Superior temporal gyrus (tissue), 1 donor: ENCODE measurements at regions not wholly inside any gene's neighbourhood (a gene's known extent, or its start where the extent isn't known, plus 50 kb on each side); places are given as distances from the start of the nearest gene placed in this dataset.
"Not testable (repeated sequence)": the region's sequence is repeated elsewhere in the genome, so short reads cannot be mapped to it uniquely, and the experiment has no call there.

Experiments used
- DNase-seq: peaks from one replicate; pipeline ENCODE4 v3.0.0-alpha.2; 2016; ENCODE audit errors: extremely low spot score

- no peak for DNase-seq
These were observed 776.1 kb upstream of the SOX11 start for GRCh38 chr2:4916094-4916493.

GRCh38 chr2:4930704-4931103 is 761.5 kb upstream of the SOX11 start:
- no peak for DNase-seq

GRCh38 chr2:4931721-4932365 is 760.3 kb upstream of the SOX11 start:
- no peak for DNase-seq

- DNase-seq = not testable (repeated sequence)
These were observed 756.9 kb upstream of the SOX11 start for GRCh38 chr2:4935291-4935690.

GRCh38 chr2:4937550-4937949 is 754.6 kb upstream of the SOX11 start:
- no peak for DNase-seq

GRCh38 chr2:4938206-4938605 is 754.0 kb upstream of the SOX11 start:
- no peak for DNase-seq

- no peak for DNase-seq
These were observed 749.7 kb upstream of the SOX11 start for GRCh38 chr2:4942441-4942840.

- DNase-seq = no peak
These were observed 744.3 kb upstream of the SOX11 start for GRCh38 chr2:4947911-4948310.

GRCh38 chr2:4951368-4951767 is 740.8 kb upstream of the SOX11 start:
- no peak for DNase-seq

- no peak for DNase-seq
These were observed 733.0 kb upstream of the SOX11 start for GRCh38 chr2:4959219-4959618.

GRCh38 chr2:4962419-4962818 is 729.8 kb upstream of the SOX11 start:
- DNase-seq = no peak

- DNase-seq = no peak
These were observed 729.1 kb upstream of the SOX11 start for GRCh38 chr2:4963106-4963505.

GRCh38 chr2:4964001-4964540 is 728.1 kb upstream of the SOX11 start:
- no peak for DNase-seq

- no peak for DNase-seq
These were observed 727.6 kb upstream of the SOX11 start for GRCh38 chr2:4964579-4964978.

- DNase-seq = no peak
These were observed 726.4 kb upstream of the SOX11 start for GRCh38 chr2:4965556-4966320.

- no peak for DNase-seq
These were observed 725.0 kb upstream of the SOX11 start for GRCh38 chr2:4967206-4967605.

GRCh38 chr2:4972472-4972871 is 719.7 kb upstream of the SOX11 start:
- DNase-seq = no peak

GRCh38 chr2:4973354-4973753 is 718.8 kb upstream of the SOX11 start:
- DNase-seq = no peak

GRCh38 chr2:4973973-4974372 is 718.2 kb upstream of the SOX11 start:
- no peak for DNase-seq

GRCh38 chr2:4976407-4976806 is 715.8 kb upstream of the SOX11 start:
- DNase-seq = no peak

- no peak for DNase-seq
These were observed 713.1 kb upstream of the SOX11 start for GRCh38 chr2:4979111-4979510.

- no peak for DNase-seq
These were observed 711.2 kb upstream of the SOX11 start for GRCh38 chr2:4980995-4981394.

- DNase-seq = no peak
These were observed 710.3 kb upstream of the SOX11 start for GRCh38 chr2:4981802-4982409.
